GM19397 (cell line): ENCODE measurements at regions not wholly inside any gene's neighbourhood (a gene's known extent, or its start where the extent isn't known, plus 50 kb on each side); places are given as distances from the start of the nearest gene placed in this dataset.
"Not testable (repeated sequence)": the region's sequence is repeated elsewhere in the genome, so short reads cannot be mapped to it uniquely, and the experiment has no call there.

ENCODE experiments used
- ATAC-seq: cut with Tn5 transposase; IDR thresholded peaks from one replicate; pipeline ENCODE4 v1.9.1; 2021; ENCODE audit warnings: mild to moderate bottlenecking, moderate library complexity; ENCODE audit not compliant: unreplicated experiment

GRCh38 chr1:143785883-143786282, 185.9 kb downstream of the FAM72C start:
- not testable (repeated sequence) for ATAC-seq

DNA sequence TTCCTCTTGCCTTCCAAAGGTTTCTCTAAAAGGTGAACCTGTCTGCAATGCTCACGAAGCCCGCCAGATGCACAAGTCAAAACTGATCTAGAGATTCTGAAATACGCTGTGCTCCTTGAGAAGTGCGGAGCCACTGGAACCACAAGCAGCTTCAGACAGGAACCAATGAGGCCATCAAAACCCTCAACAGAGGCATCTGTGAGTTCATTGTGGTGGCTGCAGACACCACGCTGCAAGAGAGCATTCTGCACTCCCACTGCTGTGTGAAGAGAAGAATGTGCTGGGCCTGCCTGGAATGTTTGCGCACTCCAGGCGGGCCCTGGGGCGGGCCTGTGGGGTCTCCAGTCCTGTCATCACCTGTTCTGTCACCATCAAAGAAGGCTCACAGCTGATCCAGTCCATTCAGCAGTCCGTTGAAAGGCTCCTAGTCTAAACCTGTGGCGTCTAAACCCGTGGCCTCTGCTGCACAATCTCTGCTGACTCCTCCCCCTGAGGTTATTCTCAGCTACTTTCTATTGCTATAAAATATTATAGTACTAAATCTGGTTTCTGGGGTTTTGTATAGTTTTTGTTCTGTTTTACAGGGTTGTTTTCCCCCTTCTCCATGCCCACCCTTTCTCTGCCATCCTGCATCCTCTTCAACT, 187.4 kb downstream of the FAM72C start:
- not testable (repeated sequence) for ATAC-seq

DNA sequence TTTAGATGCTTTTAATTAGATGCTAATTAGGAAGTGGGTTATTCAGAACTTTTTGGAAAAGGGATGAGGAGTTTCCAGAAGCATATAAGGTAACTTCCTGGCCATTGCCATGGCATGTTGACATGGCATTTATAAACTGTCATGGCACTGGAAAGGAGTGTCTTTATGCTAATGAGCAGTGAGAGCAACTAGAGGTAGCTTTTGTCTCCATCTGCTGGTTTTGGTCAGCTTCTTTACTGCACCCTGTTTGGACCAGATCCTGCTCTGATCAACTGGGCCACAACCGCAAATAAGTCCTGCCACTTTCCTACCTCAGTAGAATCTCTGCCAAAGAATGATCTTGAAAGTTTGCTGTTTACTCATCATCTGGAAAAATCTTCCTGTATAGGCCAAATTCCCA, 193.6 kb downstream of the FAM72C start:
- ATAC-seq: not testable (repeated sequence)

DNA sequence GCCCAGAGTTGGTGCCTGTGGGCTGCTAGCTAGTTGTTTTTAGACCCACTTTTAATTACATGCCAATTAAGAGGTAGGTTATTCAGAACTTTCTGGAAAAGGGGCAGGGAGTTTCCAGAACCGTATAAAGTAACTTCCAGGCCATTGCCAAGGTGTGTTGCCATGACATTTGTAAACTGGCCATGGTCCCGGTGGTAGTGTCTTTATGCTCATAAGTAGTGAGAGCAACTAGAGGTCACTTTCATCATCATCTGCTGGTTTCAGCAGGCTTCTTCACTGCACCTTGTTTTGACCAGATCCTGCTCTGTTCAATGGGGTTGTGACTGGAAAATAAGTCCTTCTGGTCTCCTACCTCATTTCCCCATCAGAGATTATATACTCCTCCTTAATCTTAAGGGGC, 207.0 kb downstream of the FAM72C start:
- not testable (repeated sequence) for ATAC-seq

GRCh38 chr1:143760366-143760765, 211.4 kb downstream of the FAM72C start:
- not testable (repeated sequence) for ATAC-seq

- ATAC-seq: not testable (repeated sequence)
Observed at GRCh38 chr1:143755961-143756360, 215.8 kb downstream of the FAM72C start.

DNA sequence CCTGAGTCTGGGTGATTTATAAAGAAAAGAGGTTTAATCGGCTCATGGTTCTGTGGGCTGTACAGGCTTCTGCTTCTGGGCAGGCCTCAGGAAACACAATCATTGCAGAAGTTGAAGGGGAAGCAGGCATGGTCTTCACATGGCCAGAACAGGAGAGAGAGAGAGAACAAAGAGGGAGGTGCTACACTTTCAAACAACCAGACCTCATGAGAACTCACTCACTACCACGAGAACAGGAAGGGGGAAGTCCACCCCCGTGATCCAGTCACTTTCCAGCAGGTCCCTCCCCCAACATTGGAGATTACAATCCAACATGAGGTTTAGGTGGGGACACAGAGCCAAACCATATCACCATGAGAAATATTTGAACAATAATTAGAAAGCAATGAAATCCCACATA, 222.9 kb downstream of the FAM72C start:
- ATAC-seq: no peak

DNA sequence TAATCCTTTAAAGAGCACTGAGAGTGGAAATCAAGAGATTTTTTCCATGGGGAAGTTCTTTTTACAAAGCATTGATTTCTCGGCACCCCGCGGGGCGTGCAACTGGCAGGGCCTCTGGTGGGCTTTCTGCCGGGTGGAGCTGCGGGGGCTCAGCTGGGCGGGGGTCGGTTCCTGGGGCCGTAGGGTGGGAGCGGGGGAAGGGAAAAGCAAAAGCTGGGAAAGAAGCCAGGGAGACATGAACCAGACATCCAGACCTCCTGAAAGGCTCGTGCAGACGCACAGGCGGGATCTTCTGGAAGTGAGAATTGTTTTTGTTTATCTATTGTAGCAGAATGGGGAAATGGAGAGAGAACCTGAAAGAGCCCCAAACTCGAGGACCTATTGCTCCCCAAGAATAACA, 235.2 kb downstream of the FAM72C start:
- no peak for ATAC-seq

GRCh38 chr1:143735764-143736461, 235.9 kb downstream of the FAM72C start:
- no peak for ATAC-seq

DNA sequence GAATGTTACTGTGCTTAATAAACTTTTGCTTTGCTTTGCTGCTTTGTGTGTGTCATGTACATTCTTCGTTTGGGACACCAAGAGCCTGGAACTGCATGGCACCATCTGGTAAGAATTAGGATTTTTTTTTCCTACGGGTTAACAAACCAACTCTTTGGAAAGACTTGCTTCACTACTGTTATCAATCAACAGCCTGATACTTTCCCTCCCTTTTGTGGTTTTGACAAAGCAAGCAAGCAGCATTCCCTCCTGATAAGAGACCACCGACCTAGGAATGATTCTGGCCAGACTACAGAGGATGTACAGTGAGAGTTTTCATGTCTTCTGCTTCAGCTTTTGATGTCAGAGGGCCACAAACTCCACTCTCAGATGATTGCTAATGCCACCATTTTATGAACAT, 237.5 kb downstream of the FAM72C start:
- ATAC-seq: not testable (repeated sequence)

DNA sequence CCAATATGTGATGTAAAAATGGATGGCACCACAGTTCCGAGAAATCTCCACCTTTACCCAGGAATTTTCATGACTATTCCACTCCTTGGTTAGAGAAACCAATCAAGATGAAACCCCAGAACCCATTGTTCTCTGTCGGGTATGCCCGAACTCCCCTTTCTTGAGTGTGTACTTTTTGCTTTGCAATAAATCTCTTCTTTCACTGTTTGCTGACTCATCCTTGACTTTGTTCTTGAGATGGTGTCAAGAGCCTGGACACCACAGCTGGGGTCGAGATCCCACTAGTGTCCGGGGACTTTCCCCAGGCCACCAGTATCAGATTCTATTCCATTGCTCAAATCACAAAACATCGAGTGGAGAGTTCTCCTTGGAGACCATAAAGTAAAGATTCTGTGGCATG, 240.9 kb downstream of the FAM72C start:
- ATAC-seq: not testable (repeated sequence)

GRCh38 chr1:143729449-143730111, 242.2 kb downstream of the FAM72C start:
- ATAC-seq: peak; percentile 75

- peak; percentile 85 for ATAC-seq
Observed at GRCh38 chr1:143728802-143729448, 242.9 kb downstream of the FAM72C start.

- no peak for ATAC-seq
Observed at GRCh38 chr1:143727263-143727662, 244.5 kb downstream of the FAM72C start.

- ATAC-seq: no peak
Observed at GRCh38 chr1:143721024-143721373, 250.8 kb downstream of the FAM72C start.

- ATAC-seq: no peak
Observed at GRCh38 chr1:143720087-143721023, 251.4 kb downstream of the FAM72C start.

DNA sequence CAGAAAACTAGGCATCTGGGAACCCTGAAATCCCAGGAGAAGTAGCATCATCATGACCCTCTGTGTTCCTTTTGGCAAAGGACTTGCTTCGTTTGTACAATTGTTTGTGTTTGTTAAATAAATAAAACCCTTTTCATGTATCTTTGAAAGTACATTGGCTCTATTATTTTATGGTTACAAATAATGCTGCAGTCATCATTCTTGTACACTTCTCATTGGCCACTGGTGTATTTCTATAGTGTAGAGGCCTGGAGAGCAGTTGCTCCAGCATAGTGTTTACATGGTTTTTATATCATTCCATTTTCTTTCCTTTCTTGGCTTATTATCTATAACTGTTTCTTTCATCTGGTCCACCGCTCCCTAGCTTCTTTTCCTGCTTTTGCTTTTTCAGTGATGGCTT, 253.3 kb downstream of the FAM72C start:
- ATAC-seq: no peak

GRCh38 chr1:143718021-143718420, 253.8 kb downstream of the FAM72C start:
- ATAC-seq: no peak

DNA sequence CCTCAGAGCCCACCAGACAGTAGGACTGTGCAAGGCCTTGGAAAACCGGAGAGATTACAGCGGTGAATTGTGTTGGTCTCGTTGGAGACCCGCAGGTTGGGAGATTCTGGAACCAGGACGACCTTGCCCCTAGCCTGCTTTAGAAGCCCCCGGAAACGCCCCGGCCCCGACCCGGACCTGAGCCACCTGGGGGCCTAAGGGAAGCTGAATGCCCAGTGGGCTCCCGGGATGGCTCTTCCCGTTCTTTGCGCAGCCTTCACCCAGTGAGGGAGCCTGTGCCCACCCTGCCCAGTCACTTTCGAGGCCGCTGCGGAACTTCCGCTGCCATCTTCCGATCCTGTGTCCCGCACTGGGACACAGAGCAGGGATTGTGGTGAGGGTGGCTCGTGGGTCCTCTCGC, 254.4 kb downstream of the FAM72C start:
- no peak for ATAC-seq

- not testable (repeated sequence) for ATAC-seq
Observed at GRCh38 chr1:143714913-143715312, 256.9 kb downstream of the FAM72C start.
